ENCODE measurements at regions not wholly inside any gene's neighbourhood (a gene's known extent, or its start where the extent isn't known, plus 50 kb on each side); places are given as distances from the start of the nearest gene placed in this dataset.
"Not testable (repeated sequence)": the region's sequence is repeated elsewhere in the genome, so short reads cannot be mapped to it uniquely, and the experiment has no call there.

DNA sequence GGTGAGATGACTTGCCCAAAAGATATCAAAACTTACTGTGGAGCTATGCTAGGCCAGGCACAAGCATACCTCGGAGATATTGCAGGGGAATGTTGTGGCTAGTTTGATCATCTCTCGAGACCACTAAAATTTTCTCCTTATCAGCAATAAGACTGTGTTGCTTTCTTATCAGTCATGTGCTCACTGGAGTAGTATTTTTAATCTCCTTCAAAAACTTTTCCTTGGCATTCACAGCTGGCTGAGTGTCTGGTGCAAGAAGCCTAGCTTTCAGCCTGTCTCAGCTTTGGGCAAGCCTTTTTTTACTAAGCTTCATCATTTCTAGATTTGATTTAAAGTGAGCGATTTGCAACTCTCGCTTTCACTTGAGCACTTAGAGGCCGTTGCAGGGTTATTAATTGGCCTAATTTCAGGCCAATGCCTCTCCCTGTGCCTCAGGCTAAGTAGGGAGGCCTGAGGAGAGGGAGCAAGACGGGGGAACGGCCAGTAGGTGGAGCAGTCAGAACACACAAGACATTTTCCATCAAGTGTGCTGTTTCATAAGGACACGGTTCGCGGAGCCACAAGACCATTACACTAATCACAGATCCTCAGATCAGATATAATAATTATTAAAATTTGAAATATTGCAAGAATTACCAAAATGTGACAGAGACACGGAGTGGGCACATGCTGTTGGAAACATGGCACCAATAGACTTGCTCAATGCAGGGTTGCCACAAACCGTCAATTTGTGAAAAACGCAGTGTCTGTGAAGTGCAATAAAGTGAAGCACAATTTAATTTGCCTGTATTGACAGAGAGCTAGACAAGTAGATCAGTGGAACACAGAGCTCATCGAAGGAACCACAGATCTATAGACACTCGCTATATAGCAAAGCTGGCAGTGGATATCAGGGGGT, 106.8 kb upstream of the SIRPG start:
- no peak overlapping the region for H3K4me3 Mint-ChIP-seq
- H3K4me1 Mint-ChIP-seq, result peaks cover 4% of the 10 kb centered on the region
- H3K9me3 Mint-ChIP-seq, result no peaks in the 10 kb centered on the region
- H3K36me3 Mint-ChIP-seq, result no peaks in the 10 kb centered on the region
- peaks cover 2% of the 10 kb centered on the region for H3K27me3 Mint-ChIP-seq
- no peak overlapping the region for H3K27ac Mint-ChIP-seq

DNA sequence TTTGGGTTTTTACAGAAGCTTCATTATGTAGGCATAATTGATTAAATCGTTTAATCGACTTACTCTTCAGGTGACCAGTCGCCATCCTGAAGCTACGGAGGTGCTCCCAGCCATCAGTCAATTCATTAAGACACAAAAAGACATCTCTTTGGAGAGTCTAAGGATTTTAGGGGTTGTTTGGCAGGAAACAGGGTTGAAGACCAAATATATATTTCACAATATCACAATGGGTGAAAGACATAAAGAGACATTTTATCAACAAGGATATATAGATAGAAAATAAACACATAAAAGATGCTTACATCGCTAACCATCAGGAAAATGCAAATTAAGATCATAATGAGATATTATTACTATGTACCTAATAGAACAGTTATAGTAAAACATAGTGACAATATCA, 104.0 kb upstream of the SIRPG start:
- H3K27me3 Mint-ChIP-seq, result peaks cover 2% of the 10 kb centered on the region
- H3K4me1 Mint-ChIP-seq, result peaks cover 4% of the 10 kb centered on the region
- no peaks in the 10 kb centered on the region for H3K36me3 Mint-ChIP-seq
- no peak overlapping the region for H3K4me3 Mint-ChIP-seq
- H3K27ac Mint-ChIP-seq, result no peak overlapping the region
- no peaks in the 10 kb centered on the region for H3K9me3 Mint-ChIP-seq

DNA sequence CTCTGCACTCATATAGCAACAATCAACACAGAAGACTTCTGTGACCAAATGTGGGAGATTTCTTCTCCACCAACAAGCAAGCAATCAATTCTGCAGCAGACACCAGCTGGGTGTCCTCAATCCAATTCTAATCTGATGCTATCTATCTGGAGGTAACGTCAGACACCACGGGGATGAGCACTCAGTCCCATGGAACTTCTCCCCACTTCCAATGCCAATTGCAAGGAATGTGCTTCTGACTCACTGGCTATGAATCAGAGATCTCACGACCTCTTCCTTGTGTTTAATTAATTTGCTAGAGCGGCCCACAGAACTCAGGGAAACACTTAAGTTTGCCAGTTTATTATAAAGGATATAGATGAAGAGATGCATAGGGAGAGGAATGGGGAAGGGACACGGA, 103.5 kb upstream of the SIRPG start:
- Mint-ChIP-seq H3K4me1 (peaks cover 4% of the 10 kb centered on the region), H3K9me3 (no peaks in the 10 kb centered on the region), H3K36me3 (no peaks in the 10 kb centered on the region), H3K4me3 (no peak overlapping the region), H3K27me3 (peaks cover 2% of the 10 kb centered on the region), H3K27ac (no peak overlapping the region)

DNA sequence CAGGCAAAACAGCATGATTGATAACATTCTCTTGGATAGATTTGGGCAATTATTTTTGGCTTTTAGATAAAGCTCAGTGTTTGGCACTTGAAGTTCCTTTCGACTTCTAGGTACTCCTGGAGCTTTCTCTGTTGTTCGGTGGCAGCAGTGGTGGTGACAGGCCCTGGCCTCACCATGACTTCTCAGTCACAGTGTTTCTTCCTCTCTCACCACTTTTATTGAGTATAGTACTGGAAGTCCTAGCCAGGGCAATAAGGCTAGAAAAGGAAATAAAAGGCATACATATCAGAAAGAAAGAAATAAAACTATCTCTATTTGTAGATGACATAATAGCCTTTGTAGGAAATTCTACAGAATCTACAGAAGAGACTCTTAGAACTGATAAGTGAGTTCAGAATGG, 101.2 kb upstream of the SIRPG start:
- Mint-ChIP-seq H3K27ac (no peak overlapping the region), H3K4me1 (no peaks in the 10 kb centered on the region)

DNA sequence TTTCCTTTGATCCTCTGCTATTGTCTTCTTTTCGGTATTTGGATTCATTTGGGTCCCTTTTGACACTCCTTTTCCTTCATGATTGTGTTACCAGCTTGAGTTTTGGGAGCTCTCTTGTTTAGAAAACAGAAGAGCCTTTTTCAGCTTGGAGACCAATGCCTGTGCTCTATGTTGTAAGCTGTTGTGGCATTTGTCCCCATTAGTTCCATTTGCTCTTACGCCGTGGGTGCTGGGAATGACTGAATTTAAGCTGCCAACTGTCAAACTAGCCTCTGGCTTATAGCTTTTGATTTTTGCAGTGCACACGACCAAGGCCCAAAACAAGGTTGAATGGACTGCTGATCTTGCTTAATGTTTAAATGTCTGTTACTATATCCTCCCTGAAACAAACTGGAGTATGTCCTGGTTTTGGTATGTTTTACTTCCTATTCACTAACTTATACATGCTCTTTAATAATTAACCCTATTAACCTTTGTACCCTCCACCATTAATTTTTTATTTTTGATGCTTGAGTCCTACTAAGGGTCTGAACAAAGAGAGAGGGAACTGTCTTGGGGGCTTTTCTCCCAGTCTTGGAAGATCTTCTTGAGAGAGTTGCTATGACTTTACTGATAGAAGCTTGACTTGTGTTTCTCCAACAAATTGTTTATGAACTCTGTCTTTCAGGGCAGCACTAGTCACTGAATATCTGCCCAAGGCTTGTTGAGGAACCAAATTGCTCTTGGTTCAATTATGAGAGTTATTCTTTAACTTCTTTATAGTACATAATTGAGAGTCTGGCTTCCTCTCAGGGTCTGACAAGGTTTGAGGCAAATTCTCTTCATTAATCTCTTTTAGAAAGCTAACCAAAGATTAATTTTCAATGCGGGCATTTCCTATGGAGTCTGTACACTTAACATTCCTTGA, 100.3 kb upstream of the SIRPG start:
- peaks cover 2% of the 10 kb centered on the region for H3K27me3 Mint-ChIP-seq
- H3K27ac Mint-ChIP-seq, result no peak overlapping the region
- no peak overlapping the region for H3K4me3 Mint-ChIP-seq
- no peaks in the 10 kb centered on the region for H3K9me3 Mint-ChIP-seq
- no peaks in the 10 kb centered on the region for H3K36me3 Mint-ChIP-seq
- H3K4me1 Mint-ChIP-seq, result no peaks in the 10 kb centered on the region

More for the DNA sequence above, 101.2 kb upstream of the SIRPG start:
- H3K27me3 Mint-ChIP-seq, result peaks cover 2% of the 10 kb centered on the region
- H3K36me3 Mint-ChIP-seq, result no peaks in the 10 kb centered on the region
- no peak overlapping the region for H3K4me3 Mint-ChIP-seq
- no peaks in the 10 kb centered on the region for H3K9me3 Mint-ChIP-seq

DNA sequence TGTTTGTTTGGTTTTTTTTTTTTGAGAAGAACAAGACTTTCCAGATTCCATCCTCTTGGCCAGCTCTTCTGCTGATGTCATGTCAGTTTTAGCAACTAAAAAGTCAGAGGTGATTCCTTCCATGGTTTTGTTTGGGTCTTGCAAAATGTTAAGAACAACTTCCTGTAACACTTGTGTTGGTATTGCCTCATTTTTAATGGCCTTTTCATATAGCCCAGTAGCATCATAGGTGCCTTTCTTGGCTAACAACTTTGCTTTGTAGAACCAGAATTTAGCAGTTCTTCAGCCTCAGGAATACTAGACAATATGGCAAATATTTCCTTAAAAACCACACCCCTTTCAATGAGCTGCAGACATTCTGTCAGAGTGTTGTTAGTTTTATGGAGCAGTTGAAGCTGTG, 99.5 kb upstream of the SIRPG start:
- H3K9me3 Mint-ChIP-seq, result peaks cover 6% of the 10 kb centered on the region
- no peak overlapping the region for H3K4me3 Mint-ChIP-seq
- H3K27ac Mint-ChIP-seq, result no peak overlapping the region
- H3K36me3 Mint-ChIP-seq, result no peaks in the 10 kb centered on the region
- H3K4me1 Mint-ChIP-seq, result no peaks in the 10 kb centered on the region
- H3K27me3 Mint-ChIP-seq, result peaks cover 2% of the 10 kb centered on the region

DNA sequence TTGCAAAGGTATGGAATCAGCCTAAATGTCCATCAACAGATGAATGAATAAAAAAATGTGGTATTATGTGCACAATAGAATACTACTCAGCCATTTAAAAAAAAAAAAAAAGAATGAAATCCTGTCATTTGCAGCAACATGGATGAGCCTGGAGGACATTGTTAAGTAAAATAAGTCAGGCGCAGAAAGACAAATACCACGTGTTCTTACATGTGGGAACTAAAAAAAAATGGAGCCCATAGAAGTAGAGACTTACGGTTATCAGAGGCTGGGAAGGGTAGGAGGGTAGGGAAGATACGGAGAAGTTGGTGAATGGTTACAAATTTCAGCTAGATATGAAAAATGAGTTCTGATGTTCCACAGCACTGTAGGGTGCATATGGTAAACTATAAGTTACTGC, 97.2 kb upstream of the SIRPG start:
- H3K36me3 Mint-ChIP-seq, result peaks cover 2% of the 10 kb centered on the region
- H3K4me3 Mint-ChIP-seq, result no peak overlapping the region
- peaks cover 14% of the 10 kb centered on the region for H3K9me3 Mint-ChIP-seq
- H3K27me3 Mint-ChIP-seq, result no peaks in the 10 kb centered on the region
- H3K27ac Mint-ChIP-seq, result no peak overlapping the region
- H3K4me1 Mint-ChIP-seq, result no peaks in the 10 kb centered on the region

DNA sequence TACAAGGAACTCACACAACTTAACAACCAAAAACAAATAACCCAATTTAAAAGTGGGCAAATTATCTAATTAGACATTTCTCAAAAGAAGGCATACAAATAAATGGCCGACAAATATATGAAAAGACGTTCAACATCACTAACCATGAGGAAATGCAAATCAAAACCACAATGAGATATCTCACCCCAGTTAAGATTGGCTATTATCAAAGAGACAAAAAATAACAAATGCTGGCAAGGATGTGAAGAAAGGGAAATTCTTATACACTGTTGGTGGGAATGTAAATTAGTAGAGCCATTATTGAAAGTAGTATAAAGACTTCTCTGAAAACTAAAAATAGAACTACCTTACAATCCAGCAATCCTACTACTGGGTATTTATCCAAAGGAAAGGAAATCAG, 96.7 kb upstream of the SIRPG start:
- peaks cover 14% of the 10 kb centered on the region for H3K9me3 Mint-ChIP-seq
- no peak overlapping the region for H3K27ac Mint-ChIP-seq
- no peak overlapping the region for H3K4me3 Mint-ChIP-seq
- H3K36me3 Mint-ChIP-seq, result peaks cover 2% of the 10 kb centered on the region
- H3K4me1 Mint-ChIP-seq, result no peaks in the 10 kb centered on the region
- no peaks in the 10 kb centered on the region for H3K27me3 Mint-ChIP-seq

DNA sequence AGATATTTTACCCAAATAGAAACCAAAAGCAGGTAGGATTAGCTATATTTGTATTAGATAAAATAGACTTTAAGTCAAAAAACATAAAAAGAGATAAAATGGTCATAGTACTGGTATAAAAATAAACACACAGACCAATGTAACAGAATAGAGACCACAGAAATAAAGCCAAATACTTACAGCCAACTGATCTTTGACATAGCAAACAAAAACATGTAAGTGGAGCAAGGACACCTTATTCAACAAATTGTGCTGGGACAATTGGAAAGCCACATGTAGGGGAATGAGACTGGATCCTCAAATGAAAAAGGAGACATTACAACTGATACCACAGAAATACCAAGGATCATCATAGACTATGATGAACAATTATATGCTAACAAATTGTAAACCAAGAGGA, 94.5 kb upstream of the SIRPG start:
- Mint-ChIP-seq H3K36me3 (peaks cover 2% of the 10 kb centered on the region), H3K9me3 (peaks cover 14% of the 10 kb centered on the region), H3K4me1 (no peaks in the 10 kb centered on the region), H3K27ac (no peak overlapping the region), H3K4me3 (no peak overlapping the region), H3K27me3 (no peaks in the 10 kb centered on the region)

DNA sequence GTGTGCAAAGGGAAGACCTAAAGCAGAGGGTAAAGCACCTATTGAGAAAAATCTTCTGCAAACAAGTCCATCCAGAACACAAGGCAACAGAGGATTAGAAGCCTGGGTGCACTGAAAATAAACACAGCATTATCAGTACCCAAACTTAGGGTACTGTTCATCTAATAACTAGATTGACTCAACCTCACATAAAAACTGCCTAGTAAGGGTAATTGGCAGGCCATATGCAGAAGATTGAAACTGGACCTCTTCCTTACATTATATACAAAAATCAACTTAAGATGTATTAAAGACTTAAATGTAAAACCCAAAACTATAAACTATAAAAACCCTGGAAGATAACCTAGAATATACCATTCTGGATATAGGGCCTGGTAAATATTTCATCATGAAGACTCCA, 91.2 kb upstream of the SIRPG start:
- Mint-ChIP-seq H3K27me3 (no peaks in the 10 kb centered on the region), H3K4me3 (no peak overlapping the region), H3K4me1 (no peaks in the 10 kb centered on the region), H3K36me3 (peaks cover 2% of the 10 kb centered on the region), H3K27ac (no peak overlapping the region), H3K9me3 (peaks cover 14% of the 10 kb centered on the region)

DNA sequence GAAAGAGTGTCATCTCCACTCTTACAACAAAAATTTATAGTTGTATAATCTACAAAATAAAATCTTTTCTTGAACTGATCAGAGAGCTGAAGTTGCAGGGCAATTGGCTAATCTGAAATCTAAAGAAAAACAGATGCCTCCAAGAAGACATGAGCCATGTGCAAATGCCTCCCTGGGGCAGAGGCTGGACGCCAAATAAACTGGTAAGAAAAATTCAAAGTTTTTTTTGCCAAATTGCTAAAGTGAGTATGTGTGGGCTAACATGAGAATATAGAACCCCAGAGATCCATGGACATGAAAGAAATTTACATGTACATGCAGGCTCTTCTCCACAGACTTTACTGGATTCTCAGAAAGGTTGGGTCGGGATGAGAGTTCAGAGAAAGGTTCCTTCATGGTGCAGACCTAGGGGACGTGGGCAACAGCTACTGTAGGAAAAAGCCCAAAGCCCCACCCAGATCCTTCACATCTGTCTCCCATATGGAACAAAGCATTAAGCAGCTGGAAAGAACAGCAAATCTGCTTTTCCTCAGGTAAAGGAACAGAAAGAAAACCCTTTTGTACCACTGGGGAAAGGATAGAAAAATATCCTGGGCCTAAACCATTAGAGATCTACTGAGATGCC, 90.5 kb upstream of the SIRPG start:
- Mint-ChIP-seq H3K27me3 (no peaks in the 10 kb centered on the region), H3K27ac (no peak overlapping the region), H3K9me3 (peaks cover 14% of the 10 kb centered on the region), H3K4me1 (no peaks in the 10 kb centered on the region), H3K4me3 (no peak overlapping the region), H3K36me3 (peaks cover 2% of the 10 kb centered on the region)

DNA sequence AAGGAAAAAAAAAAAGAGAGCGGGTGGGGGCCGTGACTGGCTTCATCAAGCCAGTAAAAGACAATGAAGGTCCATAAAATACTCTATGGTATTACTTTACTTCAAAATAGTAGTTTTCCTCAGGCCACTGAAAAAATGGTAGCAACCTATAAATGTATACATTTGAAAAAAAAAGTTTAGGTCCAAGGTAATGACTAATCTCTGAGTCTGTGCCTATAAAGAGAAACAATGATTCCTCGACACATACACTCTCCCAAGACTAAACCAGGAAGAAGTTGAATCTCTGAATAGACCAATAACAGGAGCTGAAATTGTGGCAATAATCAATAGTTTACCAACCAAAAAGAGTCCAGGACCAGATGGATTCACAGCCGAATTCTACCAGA, 84.5 kb upstream of the SIRPG start:
- not testable (repeated sequence) for H3K4me1 Mint-ChIP-seq, H3K9me3 Mint-ChIP-seq, H3K36me3 Mint-ChIP-seq, H3K27me3 Mint-ChIP-seq, H3K4me3 Mint-ChIP-seq, H3K27ac Mint-ChIP-seq

DNA sequence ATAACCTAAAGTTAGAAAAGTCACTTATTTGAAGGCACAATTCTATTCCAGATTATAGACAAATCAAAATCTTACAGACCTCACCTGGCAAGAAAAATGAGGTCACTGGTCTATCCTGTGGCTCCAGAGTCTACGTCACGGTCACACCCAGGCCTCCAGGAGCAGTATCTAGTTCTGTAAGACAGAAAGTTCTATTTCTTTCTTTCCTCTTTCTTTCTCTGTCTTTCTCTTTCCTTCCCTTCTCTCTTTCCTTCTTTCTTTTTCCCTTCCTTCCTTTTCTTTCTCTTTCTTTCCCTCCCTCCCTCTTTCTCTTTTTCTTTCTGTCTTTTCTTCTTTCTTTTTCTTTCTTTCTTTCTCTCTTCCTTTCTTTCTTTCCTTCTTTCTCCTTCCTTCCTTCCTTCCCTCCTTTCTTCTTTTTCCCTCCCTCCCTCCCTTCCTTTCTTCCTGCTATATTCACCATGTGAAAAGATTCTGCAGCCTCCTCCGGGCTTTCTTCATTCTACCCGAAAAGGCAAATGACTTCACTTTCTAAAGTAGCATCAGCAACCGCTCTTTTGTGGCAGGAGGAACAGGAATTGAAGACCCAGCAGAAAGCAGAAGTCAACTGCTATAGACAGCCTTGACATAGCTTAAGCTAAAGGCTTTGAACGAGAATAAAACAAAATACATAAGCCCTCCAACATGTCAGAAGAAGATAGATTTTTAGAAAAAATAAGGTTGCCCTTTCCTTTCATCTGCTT, 83.9 kb upstream of the SIRPG start:
- Mint-ChIP-seq H3K4me1 (peaks cover 9% of the 10 kb centered on the region), H3K27me3 (peaks cover 3% of the 10 kb centered on the region), H3K36me3 (no peaks in the 10 kb centered on the region), H3K27ac (no peak overlapping the region), H3K4me3 (no peak overlapping the region), H3K9me3 (no peaks in the 10 kb centered on the region)

DNA sequence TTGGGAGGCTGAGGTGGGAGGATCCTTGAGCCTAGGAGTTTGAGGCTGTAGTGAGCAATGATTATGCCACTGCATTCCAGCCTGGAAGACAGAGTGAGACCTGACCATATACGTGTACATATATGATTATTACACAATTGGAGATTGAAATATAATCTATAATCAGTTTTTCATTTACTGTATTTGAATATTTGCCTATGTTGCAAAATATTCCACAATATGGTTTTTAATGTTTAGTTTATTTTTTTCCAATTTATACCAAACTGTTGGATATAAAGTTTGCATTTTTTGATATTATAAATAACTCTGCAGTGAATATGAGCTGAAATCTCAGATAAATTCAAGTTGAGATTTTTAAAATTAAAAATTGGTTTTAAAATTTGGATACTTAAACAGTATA, 79.6 kb upstream of the SIRPG start:
- Mint-ChIP-seq H3K36me3 (peaks cover 5% of the 10 kb centered on the region), H3K4me1 (peaks cover 9% of the 10 kb centered on the region), H3K9me3 (no peaks in the 10 kb centered on the region)

DNA sequence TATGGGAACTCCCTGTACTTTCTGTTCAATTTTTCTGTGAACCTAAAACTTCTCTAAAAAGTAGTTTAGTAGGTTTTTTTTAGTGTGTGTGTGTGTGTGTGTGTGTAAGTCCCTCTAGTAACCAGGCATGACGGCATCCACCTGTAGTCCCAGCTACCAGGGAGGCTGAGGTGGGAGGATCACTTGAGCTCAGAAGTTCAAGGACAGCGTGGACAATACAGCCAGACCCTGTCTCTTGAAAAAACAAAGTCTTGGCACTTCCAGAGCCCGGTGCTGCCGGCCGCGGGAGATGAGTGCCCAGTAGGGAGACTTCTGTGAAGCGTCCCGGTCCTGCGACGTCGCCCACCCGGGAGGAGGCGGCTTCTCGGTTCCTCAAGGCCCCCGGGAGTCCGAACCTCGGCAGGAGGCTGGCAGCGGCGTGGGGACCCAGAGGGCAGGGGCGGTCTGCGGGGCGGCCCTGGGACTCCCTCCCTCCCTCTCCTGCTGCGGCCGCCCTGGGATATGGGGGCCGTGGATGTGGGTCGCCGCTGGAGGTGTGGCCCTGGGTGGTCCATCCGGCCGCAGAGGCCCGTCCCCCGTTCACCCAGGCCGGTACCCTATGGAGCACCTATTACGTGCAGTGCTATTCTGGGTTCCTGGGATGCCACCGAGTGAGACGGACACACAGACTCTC, 78.0 kb upstream of the SIRPG start:
- no peaks in the 10 kb centered on the region for H3K9me3 Mint-ChIP-seq
- H3K4me1 Mint-ChIP-seq, result no peaks in the 10 kb centered on the region
- peaks cover 5% of the 10 kb centered on the region for H3K36me3 Mint-ChIP-seq
- no peak overlapping the region for H3K4me3 Mint-ChIP-seq
- no peak overlapping the region for H3K27ac Mint-ChIP-seq
- H3K27me3 Mint-ChIP-seq, result no peaks in the 10 kb centered on the region

More for the DNA sequence above, 79.6 kb upstream of the SIRPG start:
- peaks cover 3% of the 10 kb centered on the region for H3K27me3 Mint-ChIP-seq
- H3K4me3 Mint-ChIP-seq, result no peak overlapping the region
- no peak overlapping the region for H3K27ac Mint-ChIP-seq

All from activated naive CD4-positive, alpha-beta T cell treated with anti-CD3 and anti-CD28 coated beads, Interleukin-2, amount 50 U/mL, for 24 hours (primary cell).